SK-N-SH (cell line): ENCODE measurements at regions not wholly inside any gene's neighbourhood (a gene's known extent, or its start where the extent isn't known, plus 50 kb on each side); places are given as distances from the start of the nearest gene placed in this dataset.

Experiments used
- CTCF ChIP-seq: fragments of 200-600 bp; sonication (generic); IDR thresholded peaks from 2 replicates; pipeline ENCODE4 v1.6.1; 2017; ENCODE audit warnings: antibody characterized with exemption, mild to moderate bottlenecking, moderate library complexity
- EP300 ChIP-seq, 2 experiments: IDR thresholded peaks; 2 replicates each; pipeline versions ENCODE4 v1.4.0 to v1.6.1; 2012; ENCODE audit warnings: borderline replicate concordance in 1 of 2, low read depth in 1 of 2, low read length in 1 of 2
- FOXJ3 ChIP-seq: sonication (generic); formaldehyde crosslinking; IDR thresholded peaks from 2 replicates; pipeline ENCODE4 v1.5.1; 2020; ENCODE audit warnings: mild to moderate bottlenecking, missing genetic modification reagents
- MAX ChIP-seq: IDR thresholded peaks from 2 replicates; pipeline ENCODE4 v1.4.0; 2012; ENCODE audit warnings: low read depth
- POLR2AphosphoS5 ChIP-seq: IDR thresholded peaks from 2 replicates; pipeline ENCODE4 v1.6.1; 2012; ENCODE audit warnings: low read depth, low read length
- RCOR1 ChIP-seq: fragments of 150-350 bp; IDR thresholded peaks from 2 replicates; pipeline ENCODE4 v1.6.1; 2017; ENCODE audit warnings: antibody characterized with exemption, low read length
- TCF12 ChIP-seq: IDR thresholded peaks from 2 replicates; pipeline ENCODE4 v1.4.0; 2012
- TF ChIP-seq, protein P1 (sequence below): fragments of 150-350 bp; IDR thresholded peaks from 2 replicates; pipeline ENCODE4 v1.6.1; 2017; ENCODE audit warnings: antibody characterized with exemption, low read length, low read depth, borderline replicate concordance

- TF ChIP-seq, protein P1, sequence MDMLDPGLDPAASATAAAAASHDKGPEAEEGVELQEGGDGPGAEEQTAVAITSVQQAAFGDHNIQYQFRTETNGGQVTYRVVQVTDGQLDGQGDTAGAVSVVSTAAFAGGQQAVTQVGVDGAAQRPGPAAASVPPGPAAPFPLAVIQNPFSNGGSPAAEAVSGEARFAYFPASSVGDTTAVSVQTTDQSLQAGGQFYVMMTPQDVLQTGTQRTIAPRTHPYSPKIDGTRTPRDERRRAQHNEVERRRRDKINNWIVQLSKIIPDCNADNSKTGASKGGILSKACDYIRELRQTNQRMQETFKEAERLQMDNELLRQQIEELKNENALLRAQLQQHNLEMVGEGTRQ = no peak
- TF ChIP-seq POLR2AphosphoS5 (no peak), EP300 (IDR thresholded peaks at IDR 0.05; ENCODE audit: borderline replicate concordance in 1 of 2, low read depth in 1 of 2, low read length in 1 of 2) (no peak), CTCF (no peak), MAX (no peak), TCF12 (no peak), FOXJ3 (no peak), RCOR1 (no peak)
Measured at GRCh38 chr22:49655168-49655812, 172.4 kb downstream of the BRD1 start.
